GM21717 (cell line): ENCODE measurements at regions not wholly inside any gene's neighbourhood (a gene's known extent, or its start where the extent isn't known, plus 50 kb on each side); places are given as distances from the start of the nearest gene placed in this dataset.

ENCODE experiments used
- ATAC-seq: cut with Tn5 transposase; IDR thresholded peaks from one replicate; pipeline ENCODE4 v1.9.1; 2021; ENCODE audit warnings: mild to moderate bottlenecking, moderate library complexity; ENCODE audit not compliant: unreplicated experiment

GRCh38 chr6:5946701-5947100 lies 60.0 kb downstream of the NRN1 start:
- no peak for ATAC-seq

GRCh38 chr6:5946181-5946580 lies 60.5 kb downstream of the NRN1 start:
- ATAC-seq = no peak

- ATAC-seq = no peak
Observed at GRCh38 chr6:5943591-5943990, 63.1 kb downstream of the NRN1 start.

- ATAC-seq = no peak
Observed at GRCh38 chr6:5942591-5942990, 64.1 kb downstream of the NRN1 start.

- ATAC-seq = no peak
Observed at GRCh38 chr6:5941188-5941587, 65.5 kb downstream of the NRN1 start.

- ATAC-seq = no peak
Observed at GRCh38 chr6:5938934-5939333, 67.8 kb downstream of the NRN1 start.

GRCh38 chr6:5937936-5938706 lies 68.6 kb downstream of the NRN1 start:
- no peak for ATAC-seq

GRCh38 chr6:5937169-5937909 lies 69.4 kb downstream of the NRN1 start:
- no peak for ATAC-seq

- no peak for ATAC-seq
Observed at GRCh38 chr6:5936631-5937030, 70.1 kb downstream of the NRN1 start.

- ATAC-seq = no peak
Observed at GRCh38 chr6:5936140-5936539, 70.6 kb downstream of the NRN1 start.

GRCh38 chr6:5930968-5931367 lies 75.8 kb downstream of the NRN1 start:
- no peak for ATAC-seq

GRCh38 chr6:5930143-5930770 lies 76.5 kb downstream of the NRN1 start:
- no peak for ATAC-seq

- ATAC-seq = no peak
Observed at GRCh38 chr6:5923840-5924239, 82.9 kb downstream of the NRN1 start.

GRCh38 chr6:5922230-5922629 lies 84.5 kb downstream of the NRN1 start:
- ATAC-seq = no peak

- no peak for ATAC-seq
Observed at GRCh38 chr6:5909721-5910120, 97.0 kb downstream of the NRN1 start.

- ATAC-seq = no peak
Observed at GRCh38 chr6:5906842-5907241, 99.9 kb downstream of the NRN1 start.

GRCh38 chr6:5906340-5906670 lies 100.4 kb downstream of the NRN1 start:
- ATAC-seq = no peak

GRCh38 chr6:5905431-5906339 lies 101.0 kb downstream of the NRN1 start:
- no peak for ATAC-seq

- ATAC-seq = no peak
Observed at GRCh38 chr6:5904532-5904931, 102.2 kb downstream of the NRN1 start.

GRCh38 chr6:5899216-5900045 lies 107.3 kb downstream of the NRN1 start:
- ATAC-seq = no peak
